ENCODE measurements at regions not wholly inside any gene's neighbourhood (a gene's known extent, or its start where the extent isn't known, plus 50 kb on each side); places are given as distances from the start of the nearest gene placed in this dataset.

GRCh38 chr10:10804061-10804460 is 213.6 kb upstream of the CELF2 start:
- ATAC-seq = no peak
- TF ChIP-seq BACH2 (CRISPR knock-in tag; IDR thresholded peaks at IDR 0.05; ENCODE audit: borderline replicate concordance) (no peak), GLIS3 (CRISPR knock-in tag; IDR thresholded peaks at IDR 0.05) (no peak), CSRNP3 (CRISPR knock-in tag; IDR thresholded peaks at IDR 0.05) (no peak), ARNTL (CRISPR knock-in tag; IDR thresholded peaks at IDR 0.05; ENCODE audit: borderline replicate concordance, low read depth) (no peak), PPARA (CRISPR knock-in tag; IDR thresholded peaks at IDR 0.05; ENCODE audit: borderline replicate concordance) (no peak), SNAI2 (CRISPR knock-in tag; IDR thresholded peaks at IDR 0.05) (no peak), ZNF565 (CRISPR knock-in tag; conservative IDR thresholded peaks at IDR 0.05; ENCODE audit: low read depth) (no peak), ZFP30 (CRISPR knock-in tag; IDR thresholded peaks at IDR 0.05) (no peak), ZFP3 (CRISPR knock-in tag; IDR thresholded peaks at IDR 0.05) (no peak), ZNF70 (CRISPR knock-in tag; IDR thresholded peaks at IDR 0.05) (no peak), ISL1 (CRISPR knock-in tag; IDR thresholded peaks at IDR 0.05) (no peak), TOX (CRISPR knock-in tag; IDR thresholded peaks at IDR 0.05; ENCODE audit: borderline replicate concordance) (no peak), POU6F1 (CRISPR knock-in tag; IDR thresholded peaks at IDR 0.05; ENCODE audit: borderline replicate concordance, low read depth) (no peak), OSR1 (CRISPR knock-in tag; IDR thresholded peaks at IDR 0.05) (no peak), ZNF8 (CRISPR knock-in tag; IDR thresholded peaks at IDR 0.05) (no peak), RARB (CRISPR knock-in tag; IDR thresholded peaks at IDR 0.05) (no peak), TCF4 (CRISPR knock-in tag; IDR thresholded peaks at IDR 0.05; ENCODE audit: borderline replicate concordance) (no peak)
- TF ChIP-seq, protein P1, sequence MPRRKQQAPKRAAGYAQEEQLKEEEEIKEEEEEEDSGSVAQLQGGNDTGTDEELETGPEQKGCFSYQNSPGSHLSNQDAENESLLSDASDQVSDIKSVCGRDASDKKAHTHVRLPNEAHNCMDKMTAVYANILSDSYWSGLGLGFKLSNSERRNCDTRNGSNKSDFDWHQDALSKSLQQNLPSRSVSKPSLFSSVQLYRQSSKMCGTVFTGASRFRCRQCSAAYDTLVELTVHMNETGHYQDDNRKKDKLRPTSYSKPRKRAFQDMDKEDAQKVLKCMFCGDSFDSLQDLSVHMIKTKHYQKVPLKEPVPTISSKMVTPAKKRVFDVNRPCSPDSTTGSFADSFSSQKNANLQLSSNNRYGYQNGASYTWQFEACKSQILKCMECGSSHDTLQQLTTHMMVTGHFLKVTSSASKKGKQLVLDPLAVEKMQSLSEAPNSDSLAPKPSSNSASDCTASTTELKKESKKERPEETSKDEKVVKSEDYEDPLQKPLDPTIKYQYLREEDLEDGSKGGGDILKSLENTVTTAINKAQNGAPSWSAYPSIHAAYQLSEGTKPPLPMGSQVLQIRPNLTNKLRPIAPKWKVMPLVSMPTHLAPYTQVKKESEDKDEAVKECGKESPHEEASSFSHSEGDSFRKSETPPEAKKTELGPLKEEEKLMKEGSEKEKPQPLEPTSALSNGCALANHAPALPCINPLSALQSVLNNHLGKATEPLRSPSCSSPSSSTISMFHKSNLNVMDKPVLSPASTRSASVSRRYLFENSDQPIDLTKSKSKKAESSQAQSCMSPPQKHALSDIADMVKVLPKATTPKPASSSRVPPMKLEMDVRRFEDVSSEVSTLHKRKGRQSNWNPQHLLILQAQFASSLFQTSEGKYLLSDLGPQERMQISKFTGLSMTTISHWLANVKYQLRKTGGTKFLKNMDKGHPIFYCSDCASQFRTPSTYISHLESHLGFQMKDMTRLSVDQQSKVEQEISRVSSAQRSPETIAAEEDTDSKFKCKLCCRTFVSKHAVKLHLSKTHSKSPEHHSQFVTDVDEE (CRISPR knock-in tag; IDR thresholded peaks at IDR 0.05) = no peak
- TF ChIP-seq, protein P2, sequence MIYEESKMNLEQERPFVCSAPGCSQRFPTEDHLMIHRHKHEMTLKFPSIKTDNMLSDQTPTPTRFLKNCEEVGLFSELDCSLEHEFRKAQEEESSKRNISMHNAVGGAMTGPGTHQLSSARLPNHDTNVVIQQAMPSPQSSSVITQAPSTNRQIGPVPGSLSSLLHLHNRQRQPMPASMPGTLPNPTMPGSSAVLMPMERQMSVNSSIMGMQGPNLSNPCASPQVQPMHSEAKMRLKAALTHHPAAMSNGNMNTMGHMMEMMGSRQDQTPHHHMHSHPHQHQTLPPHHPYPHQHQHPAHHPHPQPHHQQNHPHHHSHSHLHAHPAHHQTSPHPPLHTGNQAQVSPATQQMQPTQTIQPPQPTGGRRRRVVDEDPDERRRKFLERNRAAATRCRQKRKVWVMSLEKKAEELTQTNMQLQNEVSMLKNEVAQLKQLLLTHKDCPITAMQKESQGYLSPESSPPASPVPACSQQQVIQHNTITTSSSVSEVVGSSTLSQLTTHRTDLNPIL (CRISPR knock-in tag; IDR thresholded peaks at IDR 0.05; ENCODE audit: low read depth) = no peak

- TF ChIP-seq, protein P2 (CRISPR knock-in tag; IDR thresholded peaks at IDR 0.05; ENCODE audit: low read depth) = no peak
- TF ChIP-seq CSRNP3 (CRISPR knock-in tag; IDR thresholded peaks at IDR 0.05) = no peak
- no peak for TF ChIP-seq ZNF8 (CRISPR knock-in tag; IDR thresholded peaks at IDR 0.05)
- no peak for TF ChIP-seq ESRRG (CRISPR knock-in tag; IDR thresholded peaks at IDR 0.05)
- TF ChIP-seq ZNF565 (CRISPR knock-in tag; conservative IDR thresholded peaks at IDR 0.05; ENCODE audit: low read depth) = no peak
- no peak for TF ChIP-seq ZFP3 (CRISPR knock-in tag; IDR thresholded peaks at IDR 0.05)
- TF ChIP-seq SNAI2 (CRISPR knock-in tag; IDR thresholded peaks at IDR 0.05) = no peak
- TF ChIP-seq OSR1 (CRISPR knock-in tag; IDR thresholded peaks at IDR 0.05) = no peak
- ATAC-seq = no peak
Measured at GRCh38 chr10:10804998-10805740, 212.5 kb upstream of the CELF2 start.
